Pancreas (tissue), 10 donors: ENCODE measurements at regions not wholly inside any gene's neighbourhood (a gene's known extent, or its start where the extent isn't known, plus 50 kb on each side); places are given as distances from the start of the nearest gene placed in this dataset.
"Not testable (repeated sequence)": the region's sequence is repeated elsewhere in the genome, so short reads cannot be mapped to it uniquely, and the experiment has no call there.

Experiments used
- ATAC-seq, 4 donors: fragments of 200-7000 bp; cut with Tn5 transposase; one replicate each; pipeline versions ENCODE4 v1.8.0 to v1.9.1; 2020; ENCODE audit warnings: mild to moderate bottlenecking in 4 of 4, moderate library complexity in 4 of 4
- DNase-seq, 6 donors: peaks; one replicate each; pipeline ENCODE4 v3.0.0-alpha.2; 2020
- FAIRE-seq: peaks from 2 replicates; lab custom pipeline; 2012; peaks lifted over from hg19 to GRCh38; lab: Jason Lieb, UNC
- H3K27ac ChIP-seq, 4 donors: fragments of 200-600 bp; sonication (generic); 1 replicate in 3 of 4; 2 replicates in 1 of 4; pipeline versions ENCODE4 v1.5.0 to v1.8.0; 2020
- H3K27me3 ChIP-seq, 4 donors: fragments of 200-600 bp; one replicate each; pipeline ENCODE4 v1.8.0; 2021
- H3K36me3 ChIP-seq, 3 donors: fragments of 200-600 bp; sonication (generic) in 1 of 3; one replicate each; pipeline versions ENCODE4 v1.5.0 to v1.8.0; 2020 to 2021
- H3K4me1 ChIP-seq, 3 donors: fragments of 200-600 bp; one replicate each; pipeline ENCODE4 v1.8.0; 2021
- H3K4me3 ChIP-seq, 4 donors: fragments of 200-600 bp; sonication (generic) in 2 of 4; one replicate each; pipeline versions ENCODE4 v1.5.0 to v1.8.0; 2020 to 2021
- H3K9me3 ChIP-seq, 4 donors: fragments of 200-600 bp; one replicate each; pipeline ENCODE4 v1.8.0; 2021
- WGBS, 2 donors: extraction: QIAGEN DNeasy Blood & Tissue Kit; methylation state at CpG; one replicate each; pipeline ENCODE4 v1.1.7; 2013; 5-methylcytosine and 5-hydroxymethylcytosine counted together
- intact Hi-C, 3 donors: fragments of 100-400 bp; cut with DNase I; formaldehyde crosslinking; loops; one replicate each; pipeline versions ENCODE4 v1.11.1 to v1.14.2; 2022
- donor health status: healthy with polysubstance abuse.
- donor health status: DM: no; HTN: no; CAD: no; lungs with moderate emphysema.
- donor health status: DM: no; HTN: no; CAD: no.
- donor health status: control.
- donor health status: control.
- donor health status: Bipolar disorder and iron deficiency.
- donor health status: DM: yes; HTN: yes; CAD: no.
- donor health status: DM: no; HTN: no; CAD: no.
- donor health status: DM: no; HTN: no; CAD: no.
- donor health status: DM: yes; HTN: yes; CAD: no.

- H3K36me3 ChIP-seq, FAIRE-seq, H3K27me3 ChIP-seq, intact Hi-C loops, H3K4me3 ChIP-seq, H3K27ac ChIP-seq, ATAC-seq, H3K9me3 ChIP-seq, H3K4me1 ChIP-seq: not testable (repeated sequence)
- WGBS, 2 donors: 54 to 56% methylated on average over 32 to 38 of the region's 38 CpGs
- peak in 1 of 6 donors; percentile 22 for DNase-seq
Observed at GRCh38 chr16:32478406-32478805, 197.6 kb downstream of the TP53TG3 start.

DNA sequence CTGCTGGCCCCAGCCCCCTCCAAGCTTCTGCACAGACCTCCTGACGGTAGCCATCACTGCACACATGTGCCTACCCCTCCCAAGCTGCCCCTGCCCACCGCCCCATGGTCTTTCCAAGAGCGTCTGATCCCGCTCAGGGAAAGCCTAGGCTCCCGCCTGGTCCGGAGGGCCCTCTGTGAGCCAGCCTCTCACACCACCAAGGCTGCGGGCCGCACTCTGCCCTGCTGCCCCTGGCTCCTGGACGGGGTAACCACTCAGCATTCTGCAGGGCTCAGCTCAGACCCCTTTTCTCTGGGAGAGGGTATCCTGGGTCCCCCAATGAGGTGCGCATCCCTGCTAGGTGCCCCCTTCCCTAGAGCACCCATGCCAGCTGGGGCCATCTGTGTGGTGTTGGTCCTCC lies 198.4 kb downstream of the TP53TG3 start:
- H3K4me1 ChIP-seq, H3K27ac ChIP-seq, ATAC-seq, DNase-seq, intact Hi-C loops, H3K4me3 ChIP-seq, FAIRE-seq, H3K27me3 ChIP-seq, H3K36me3 ChIP-seq, H3K9me3 ChIP-seq: not testable (repeated sequence)
- 77 to 80% methylated on average over 5 to 7 of the region's 10 CpGs for WGBS, 2 donors

- H3K36me3 ChIP-seq, intact Hi-C loops, H3K4me3 ChIP-seq, H3K27ac ChIP-seq, H3K9me3 ChIP-seq, H3K4me1 ChIP-seq, ATAC-seq, H3K27me3 ChIP-seq, FAIRE-seq: not testable (repeated sequence)
- WGBS, 2 donors: 73 to 75% methylated on average over 12 to 17 of the region's 20 CpGs
- DNase-seq: peak in 2 of 6 donors; percentile 4 to 21
Observed at GRCh38 chr16:32474365-32474764, 201.6 kb downstream of the TP53TG3 start.

GRCh38 chr16:32461666-32462065 lies 208.6 kb downstream of the TP53TG3D start:
- 62 to 63% methylated on average over 18 to 20 of the region's 20 CpGs for WGBS, 2 donors
- H3K4me3 ChIP-seq, H3K27me3 ChIP-seq, H3K9me3 ChIP-seq, H3K36me3 ChIP-seq, ATAC-seq, intact Hi-C loops, FAIRE-seq, H3K4me1 ChIP-seq, H3K27ac ChIP-seq: not testable (repeated sequence)
- DNase-seq: peak in 1 of 6 donors; percentile 32

DNA sequence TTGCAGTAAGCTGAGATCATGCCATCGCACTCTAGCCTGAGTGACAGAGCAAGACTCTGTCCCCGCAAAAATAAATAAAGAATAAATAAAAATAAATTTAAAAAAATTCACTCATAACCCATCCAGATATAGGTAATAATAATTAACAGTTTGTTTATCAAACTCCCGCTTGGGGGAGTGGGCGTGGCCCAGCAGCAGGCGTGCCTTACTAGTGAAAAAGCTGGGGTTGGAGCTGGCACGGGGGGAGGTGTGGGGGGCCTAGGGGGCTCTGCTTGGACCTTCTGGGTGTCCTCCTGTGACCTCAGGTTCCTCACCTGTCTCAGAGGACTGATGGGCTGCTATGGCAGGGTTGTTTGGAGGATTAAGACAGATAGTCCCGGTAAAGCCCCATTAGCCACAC lies 207.9 kb downstream of the TP53TG3D start:
- H3K27me3 ChIP-seq, intact Hi-C loops, H3K9me3 ChIP-seq, FAIRE-seq, ATAC-seq, H3K4me1 ChIP-seq, H3K4me3 ChIP-seq, H3K36me3 ChIP-seq, H3K27ac ChIP-seq: not testable (repeated sequence)
- peak in 2 of 6 donors; percentile 10 to 40 for DNase-seq
- WGBS, 2 donors: 62 to 64% methylated on average over 5 to 6 of the region's 7 CpGs
